K562 (cell line): ENCODE measurements at regions not wholly inside any gene's neighbourhood (a gene's known extent, or its start where the extent isn't known, plus 50 kb on each side); places are given as distances from the start of the nearest gene placed in this dataset.

Experiments used
- ATAC-seq: fragments of 200-7000 bp; cut with Tn5 transposase; 3 replicates; pipeline ENCODE4 v1.9.1; 2020; ENCODE audit warnings: moderate library complexity
- BruUV-seq: library from RNA; stranded (reverse); fragments of 400-500 nt; replicated peaks from 2 replicates; lab custom pipeline; 2021; lab: Mats Ljungman, UMichigan
- CTCF ChIA-PET: fragments of 300-600 bp; formaldehyde crosslinking; extraction: SDS; loops from one replicate; lab custom pipeline; 2021; ENCODE audit warnings: low intra/inter-chr PET ratio; lab: Yijun Ruan, JAX
- POLR2A ChIA-PET: fragments of 300-600, 350-650 bp; sonication (Branson Sonifier 250); formaldehyde crosslinking; extraction: SDS; loops from one replicate; lab custom pipeline; 2021; ENCODE audit warnings: antibody characterized with exemption, inconsistent platforms; lab: Yijun Ruan, JAX
- DNase-seq, 4 experiments: peaks; one replicate each; pipeline versions ENCODE4 v3.0.0 to v3.0.0-alpha.2; 2011 to 2018; ENCODE audit warnings: low spot score in 3 of 4, mixed read lengths in 3 of 4; ENCODE audit errors: extremely low read depth in 1 of 4
- FAIRE-seq: peaks from 2 replicates; lab custom pipeline; 2011; peaks lifted over from hg19 to GRCh38; lab: Jason Lieb, UNC
- H2AFZ ChIP-seq: 2 replicates; pipeline ENCODE4 v1.6.0; 2011; ENCODE audit warnings: low read depth, low read length, control low read depth, inconsistent platforms
- H3K27ac ChIP-seq: fragments of 200-600 bp; 3 replicates; pipeline ENCODE4 v1.8.0; 2011; ENCODE audit warnings: low read depth, mild to moderate bottlenecking, control low read depth, inconsistent platforms, low read length, moderate library complexity, mixed read lengths; ENCODE audit errors: extremely low read depth
- H3K27me3 ChIP-seq, 2 experiments: fragments of 300-600 bp in 1 of 2; 2 replicates in 1 of 2; 3 replicates in 1 of 2; pipeline versions ENCODE4 v1.6.0 to v1.8.0; 2011; ENCODE audit warnings: inconsistent platforms in 2 of 2, low read length in 2 of 2, mild to moderate bottlenecking in 1 of 2, mixed read lengths in 1 of 2, moderate library complexity in 1 of 2; ENCODE audit not compliant: control insufficient read depth in 2 of 2, insufficient read depth in 2 of 2
- H3K36me3 ChIP-seq: fragments of 300-600 bp; 3 replicates; pipeline ENCODE4 v1.8.0; 2011; ENCODE audit warnings: mild to moderate bottlenecking, low read length, inconsistent platforms; ENCODE audit not compliant: control insufficient read depth, insufficient read depth
- H3K4me1 ChIP-seq, 2 experiments: fragments of 200-600 bp in 1 of 2; replicated peaks in 1 of 2; 2 replicates in 1 of 2; 3 replicates in 1 of 2; pipeline versions ENCODE4 v1.5.1 to v1.8.0; 2011; ENCODE audit warnings: inconsistent platforms in 2 of 2, low read length in 2 of 2, mild to moderate bottlenecking in 1 of 2, mixed read lengths in 1 of 2, moderate library complexity in 1 of 2; ENCODE audit not compliant: control insufficient read depth in 2 of 2, insufficient read depth in 2 of 2
- H3K4me2 ChIP-seq: 2 replicates; pipeline ENCODE4 v1.6.1; 2011; ENCODE audit warnings: low read length, control low read depth, inconsistent platforms, mixed read lengths; ENCODE audit not compliant: insufficient read depth
- H3K4me3 ChIP-seq: fragments of 200-600 bp; sonication (generic), shearing (Covaris generic); 2 replicates; pipeline ENCODE4 v1.5.1; 2016; ENCODE audit warnings: control low read depth, inconsistent platforms
- H3K79me2 ChIP-seq: fragments of 200-600 bp; 3 replicates; pipeline ENCODE4 v1.8.0; 2011; ENCODE audit warnings: low read length, inconsistent platforms; ENCODE audit not compliant: control insufficient read depth, insufficient read depth
- H3K9ac ChIP-seq, 2 experiments: 2 replicates each; pipeline versions ENCODE4 v1.6.0 to v1.6.1; 2011; ENCODE audit warnings: low read depth in 2 of 2, low read length in 2 of 2, control low read depth in 1 of 2, inconsistent platforms in 1 of 2, mild to moderate bottlenecking in 1 of 2, mixed read lengths in 1 of 2; ENCODE audit not compliant: insufficient read depth in 1 of 2
- H3K9me1 ChIP-seq: one replicate; pipeline ENCODE4 v1.6.0; 2011; ENCODE audit warnings: inconsistent platforms, mild to moderate bottlenecking, low read length, moderate library complexity; ENCODE audit not compliant: control insufficient read depth, insufficient read depth
- H3K9me3 ChIP-seq: replicated peaks from 2 replicates; pipeline ENCODE4 v1.5.1; 2011; ENCODE audit warnings: low read depth, low read length, inconsistent platforms; ENCODE audit not compliant: control insufficient read depth, insufficient read depth
- H4K20me1 ChIP-seq: replicated peaks from 2 replicates; pipeline ENCODE4 v1.6.1; 2011; ENCODE audit warnings: low read length, inconsistent platforms, mixed read lengths; ENCODE audit not compliant: control insufficient read depth, insufficient read depth
- C11orf30 ChIP-seq: fragments of 450-650 bp; IDR thresholded peaks from 2 replicates; pipeline ENCODE4 v1.6.1; 2016; ENCODE audit warnings: low read depth, mild to moderate bottlenecking
- JUNB ChIP-seq: fragments of 450-650 bp; formaldehyde crosslinking; conservative IDR thresholded peaks from 2 replicates; pipeline ENCODE4 v1.4.0; 2020; ENCODE audit warnings: mild to moderate bottlenecking
- NONO ChIP-seq, 2 experiments: fragments of 200-400 bp in 1 of 2; fragments of 450-650 bp in 1 of 2; formaldehyde crosslinking in 1 of 2; IDR thresholded peaks; 2 replicates each; pipeline ENCODE4 v1.6.1; 2017; ENCODE audit warnings: low read depth in 2 of 2, mild to moderate bottlenecking in 2 of 2, moderate library complexity in 2 of 2, low read length in 1 of 2
- SRSF9 ChIP-seq: fragments of 200-400 bp; formaldehyde crosslinking; IDR thresholded peaks from 2 replicates; pipeline ENCODE4 v1.6.1; 2017; ENCODE audit warnings: low read depth, low read length, borderline replicate concordance
- ZNF408 ChIP-seq: fragments of 250-450 bp; sonication (Bioruptor Pico); IDR thresholded peaks from 2 replicates; pipeline ENCODE4 v1.4.0; 2020; ENCODE audit warnings: low read depth, mild to moderate bottlenecking, moderate library complexity
- in situ Hi-C: fragments of 300-500 bp; cut with MboI; formaldehyde crosslinking; loops from 4 replicates; pipeline ENCODE4 v1.15.0; 2018; ENCODE audit warnings: inconsistent platforms, mixed read lengths
- intact Hi-C: fragments of 100-400 bp; cut with micrococcal nuclease; formaldehyde crosslinking; loops from 2 replicates; pipeline ENCODE4 v1.14.2; 2022
- TF ChIP-seq, protein P1 (sequence below): fragments of 450-650 bp; IDR thresholded peaks from 2 replicates; pipeline ENCODE4 v1.6.1; 2018; ENCODE audit not compliant: partially characterized antibody
- TF ChIP-seq, protein P2 (sequence below): fragments of 250-450 bp; sonication (Bioruptor Pico); IDR thresholded peaks from 2 replicates; pipeline ENCODE4 v1.9.0; 2021; ENCODE audit warnings: mild to moderate bottlenecking, inconsistent platforms
- TF ChIP-seq, protein P3 (sequence below): fragments of 450-650 bp; formaldehyde crosslinking; IDR thresholded peaks from 2 replicates; pipeline ENCODE4 v1.4.0; 2020; ENCODE audit warnings: mild to moderate bottlenecking, moderate library complexity

DNA sequence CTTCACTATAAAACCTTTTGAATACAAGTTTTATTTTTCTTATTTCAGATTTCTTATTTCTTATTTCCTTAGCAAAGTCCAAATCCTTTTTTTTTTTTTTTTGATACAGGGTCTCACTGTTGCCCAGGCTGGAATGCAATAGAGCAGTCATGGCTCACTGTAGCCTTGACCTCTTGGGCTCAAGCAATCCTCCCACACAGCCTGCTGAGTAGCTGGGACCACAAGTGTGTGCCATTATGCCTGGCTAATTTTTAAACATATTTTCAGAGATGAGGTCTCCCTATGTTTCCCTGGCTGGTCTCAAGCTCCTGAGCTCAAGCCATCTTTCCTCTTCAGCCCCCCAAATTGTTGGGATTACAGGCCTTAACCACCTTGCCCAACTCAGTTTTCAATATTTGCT is 334.3 kb downstream of the DLEU7 start:
- H3K4me3 ChIP-seq = no peak overlapping the region
- no peaks in the 10 kb centered on the region for H3K9me1 ChIP-seq
- no peak for ATAC-seq
- H3K36me3 ChIP-seq = no peaks in the 10 kb centered on the region
- no peaks in the 10 kb centered on the region for H3K9me3 ChIP-seq
- H4K20me1 ChIP-seq = no peaks in the 10 kb centered on the region
- TF ChIP-seq, protein P1, sequence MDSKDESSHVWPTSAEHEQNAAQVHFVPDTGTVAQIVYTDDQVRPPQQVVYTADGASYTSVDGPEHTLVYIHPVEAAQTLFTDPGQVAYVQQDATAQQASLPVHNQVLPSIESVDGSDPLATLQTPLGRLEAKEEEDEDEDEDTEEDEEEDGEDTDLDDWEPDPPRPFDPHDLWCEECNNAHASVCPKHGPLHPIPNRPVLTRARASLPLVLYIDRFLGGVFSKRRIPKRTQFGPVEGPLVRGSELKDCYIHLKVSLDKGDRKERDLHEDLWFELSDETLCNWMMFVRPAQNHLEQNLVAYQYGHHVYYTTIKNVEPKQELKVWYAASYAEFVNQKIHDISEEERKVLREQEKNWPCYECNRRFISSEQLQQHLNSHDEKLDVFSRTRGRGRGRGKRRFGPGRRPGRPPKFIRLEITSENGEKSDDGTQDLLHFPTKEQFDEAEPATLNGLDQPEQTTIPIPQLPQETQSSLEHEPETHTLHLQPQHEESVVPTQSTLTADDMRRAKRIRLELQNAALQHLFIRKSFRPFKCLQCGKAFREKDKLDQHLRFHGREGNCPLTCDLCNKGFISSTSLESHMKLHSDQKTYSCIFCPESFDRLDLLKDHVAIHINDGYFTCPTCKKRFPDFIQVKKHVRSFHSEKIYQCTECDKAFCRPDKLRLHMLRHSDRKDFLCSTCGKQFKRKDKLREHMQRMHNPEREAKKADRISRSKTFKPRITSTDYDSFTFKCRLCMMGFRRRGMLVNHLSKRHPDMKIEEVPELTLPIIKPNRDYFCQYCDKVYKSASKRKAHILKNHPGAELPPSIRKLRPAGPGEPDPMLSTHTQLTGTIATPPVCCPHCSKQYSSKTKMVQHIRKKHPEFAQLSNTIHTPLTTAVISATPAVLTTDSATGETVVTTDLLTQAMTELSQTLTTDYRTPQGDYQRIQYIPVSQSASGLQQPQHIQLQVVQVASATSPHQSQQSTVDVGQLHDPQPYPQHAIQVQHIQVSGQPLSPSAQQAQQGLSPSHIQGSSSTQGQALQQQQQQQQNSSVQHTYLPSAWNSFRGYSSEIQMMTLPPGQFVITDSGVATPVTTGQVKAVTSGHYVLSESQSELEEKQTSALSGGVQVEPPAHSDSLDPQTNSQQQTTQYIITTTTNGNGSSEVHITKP = no peak
- TF ChIP-seq, protein P2, sequence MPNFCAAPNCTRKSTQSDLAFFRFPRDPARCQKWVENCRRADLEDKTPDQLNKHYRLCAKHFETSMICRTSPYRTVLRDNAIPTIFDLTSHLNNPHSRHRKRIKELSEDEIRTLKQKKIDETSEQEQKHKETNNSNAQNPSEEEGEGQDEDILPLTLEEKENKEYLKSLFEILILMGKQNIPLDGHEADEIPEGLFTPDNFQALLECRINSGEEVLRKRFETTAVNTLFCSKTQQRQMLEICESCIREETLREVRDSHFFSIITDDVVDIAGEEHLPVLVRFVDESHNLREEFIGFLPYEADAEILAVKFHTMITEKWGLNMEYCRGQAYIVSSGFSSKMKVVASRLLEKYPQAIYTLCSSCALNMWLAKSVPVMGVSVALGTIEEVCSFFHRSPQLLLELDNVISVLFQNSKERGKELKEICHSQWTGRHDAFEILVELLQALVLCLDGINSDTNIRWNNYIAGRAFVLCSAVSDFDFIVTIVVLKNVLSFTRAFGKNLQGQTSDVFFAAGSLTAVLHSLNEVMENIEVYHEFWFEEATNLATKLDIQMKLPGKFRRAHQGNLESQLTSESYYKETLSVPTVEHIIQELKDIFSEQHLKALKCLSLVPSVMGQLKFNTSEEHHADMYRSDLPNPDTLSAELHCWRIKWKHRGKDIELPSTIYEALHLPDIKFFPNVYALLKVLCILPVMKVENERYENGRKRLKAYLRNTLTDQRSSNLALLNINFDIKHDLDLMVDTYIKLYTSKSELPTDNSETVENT = no peak
- TF ChIP-seq NONO (IDR thresholded peaks at IDR 0.05; ENCODE audit: low read depth in 2 of 2, low read length in 1 of 2) = no peak
- TF ChIP-seq, protein P3, sequence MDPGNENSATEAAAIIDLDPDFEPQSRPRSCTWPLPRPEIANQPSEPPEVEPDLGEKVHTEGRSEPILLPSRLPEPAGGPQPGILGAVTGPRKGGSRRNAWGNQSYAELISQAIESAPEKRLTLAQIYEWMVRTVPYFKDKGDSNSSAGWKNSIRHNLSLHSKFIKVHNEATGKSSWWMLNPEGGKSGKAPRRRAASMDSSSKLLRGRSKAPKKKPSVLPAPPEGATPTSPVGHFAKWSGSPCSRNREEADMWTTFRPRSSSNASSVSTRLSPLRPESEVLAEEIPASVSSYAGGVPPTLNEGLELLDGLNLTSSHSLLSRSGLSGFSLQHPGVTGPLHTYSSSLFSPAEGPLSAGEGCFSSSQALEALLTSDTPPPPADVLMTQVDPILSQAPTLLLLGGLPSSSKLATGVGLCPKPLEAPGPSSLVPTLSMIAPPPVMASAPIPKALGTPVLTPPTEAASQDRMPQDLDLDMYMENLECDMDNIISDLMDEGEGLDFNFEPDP (CRISPR knock-in tag) = no peak
- no peak for TF ChIP-seq ZNF408
- TF ChIP-seq SRSF9 = no peak
- no peak for TF ChIP-seq JUNB
- no peak for TF ChIP-seq C11orf30
- H3K9ac ChIP-seq = no peak overlapping the region
- H3K4me1 ChIP-seq = peaks cover 0 to 18% of the 10 kb centered on the region in 2 experiments; a peak in 4 of 5 replicates
- H3K79me2 ChIP-seq = no peaks in the 10 kb centered on the region
- BruUV-seq = no TSS peak
- H3K4me2 ChIP-seq = no peak overlapping the region
- intact Hi-C loops = no loop called here
- FAIRE-seq = no peak
- ChIA-PET CTCF (no interaction called here), POLR2A (no interaction called here)
- in situ Hi-C loops = no loop called here
- no peak overlapping the region for H2AFZ ChIP-seq
- no peak for DNase-seq
- no peak overlapping the region for H3K27ac ChIP-seq
- H3K27me3 ChIP-seq = no peaks in the 10 kb centered on the region
